ENCODE measurements at regions not wholly inside any gene's neighbourhood (a gene's known extent, or its start where the extent isn't known, plus 50 kb on each side); places are given as distances from the start of the nearest gene placed in this dataset.

- CTCF ChIA-PET, result no interaction called here
- TF ChIP-seq CTBP1 (IDR thresholded peaks at IDR 0.05; ENCODE audit: borderline replicate concordance) (no peak), TARDBP (IDR thresholded peaks at IDR 0.05) (no peak), L3MBTL2 (conservative IDR thresholded peaks at IDR 0.05) (no peak), SP1 (IDR thresholded peaks at IDR 0.05) (no peak), SUZ12 (IDR thresholded peaks at IDR 0.05) (no peak), LEF1 (IDR thresholded peaks at IDR 0.05; ENCODE audit: borderline replicate concordance) (no peak), PKNOX1 (IDR thresholded peaks at IDR 0.05) (no peak), FOXK2 (IDR thresholded peaks at IDR 0.05) (no peak), FOXM1 (IDR thresholded peaks at IDR 0.05; ENCODE audit: borderline replicate concordance) (no peak), BHLHE40 (IDR thresholded peaks at IDR 0.05; ENCODE audit: borderline replicate concordance) (no peak), ZNF384 (IDR thresholded peaks at IDR 0.05) (no peak), ELF4 (IDR thresholded peaks at IDR 0.05) (no peak), HDGF (IDR thresholded peaks at IDR 0.05; ENCODE audit: borderline replicate concordance) (no peak), NFRKB (IDR thresholded peaks at IDR 0.05) (no peak)
- no peak for DNase-seq (ENCODE audit: extremely low spot score)
- POLR2A ChIA-PET, result no interaction called here
These were observed 86.0 kb upstream of the ALDH1L1 start for GRCh38 chr3:126266291-126266840.

- POLR2A ChIA-PET, result no interaction called here
- TF ChIP-seq FOXM1 (IDR thresholded peaks at IDR 0.05; ENCODE audit: borderline replicate concordance) (no peak), HDGF (IDR thresholded peaks at IDR 0.05; ENCODE audit: borderline replicate concordance) (no peak), SP1 (IDR thresholded peaks at IDR 0.05) (no peak), BHLHE40 (IDR thresholded peaks at IDR 0.05; ENCODE audit: borderline replicate concordance) (no peak), ELF4 (IDR thresholded peaks at IDR 0.05) (no peak), CTBP1 (IDR thresholded peaks at IDR 0.05; ENCODE audit: borderline replicate concordance) (no peak), FOXA1 (IDR thresholded peaks at IDR 0.05) (no peak), NFRKB (IDR thresholded peaks at IDR 0.05) (no peak), L3MBTL2 (conservative IDR thresholded peaks at IDR 0.05) (no peak), SUZ12 (IDR thresholded peaks at IDR 0.05) (no peak), LEF1 (IDR thresholded peaks at IDR 0.05; ENCODE audit: borderline replicate concordance) (no peak), FOXK2 (IDR thresholded peaks at IDR 0.05) (no peak), PKNOX1 (IDR thresholded peaks at IDR 0.05) (no peak), ZNF384 (IDR thresholded peaks at IDR 0.05) (no peak)
- CTCF ChIA-PET, result interaction anchor here (0.6 kb wide), 1 partner anchor 46 kb away, joined by 8 read pairs; no protein-coding TSS in a partner anchor
- DNase-seq (ENCODE audit: extremely low spot score), result no peak
These were observed 84.6 kb upstream of the ALDH1L1 start for GRCh38 chr3:126264952-126265351.

- ChIA-PET POLR2A (no interaction called here), CTCF (no interaction called here)
- TF ChIP-seq LEF1 (IDR thresholded peaks at IDR 0.05; ENCODE audit: borderline replicate concordance), result no peak
- TF ChIP-seq BHLHE40 (IDR thresholded peaks at IDR 0.05; ENCODE audit: borderline replicate concordance), result no peak
- TF ChIP-seq L3MBTL2 (conservative IDR thresholded peaks at IDR 0.05), result no peak
- TF ChIP-seq ZNF384 (IDR thresholded peaks at IDR 0.05), result no peak
- no peak for TF ChIP-seq HDGF (IDR thresholded peaks at IDR 0.05; ENCODE audit: borderline replicate concordance)
- TF ChIP-seq FOXA1 (IDR thresholded peaks at IDR 0.05), result no peak
- no peak for TF ChIP-seq ELF4 (IDR thresholded peaks at IDR 0.05)
- no peak for TF ChIP-seq SP1 (IDR thresholded peaks at IDR 0.05)
- no peak for TF ChIP-seq CTBP1 (IDR thresholded peaks at IDR 0.05; ENCODE audit: borderline replicate concordance)
- DNase-seq (ENCODE audit: extremely low spot score), result no peak
These were observed 84.0 kb upstream of the ALDH1L1 start for GRCh38 chr3:126264381-126264780.

GRCh38 chr3:126263971-126264370 is 83.6 kb upstream of the ALDH1L1 start:
- CTCF ChIA-PET, result no interaction called here
- DNase-seq (ENCODE audit: extremely low spot score), result no peak
- TF ChIP-seq PKNOX1 (IDR thresholded peaks at IDR 0.05) (no peak), FOXA1 (IDR thresholded peaks at IDR 0.05) (no peak), HDGF (IDR thresholded peaks at IDR 0.05; ENCODE audit: borderline replicate concordance) (no peak), ZNF384 (IDR thresholded peaks at IDR 0.05) (no peak), ARNT (IDR thresholded peaks at IDR 0.05) (no peak), LEF1 (IDR thresholded peaks at IDR 0.05; ENCODE audit: borderline replicate concordance) (no peak), CTBP1 (IDR thresholded peaks at IDR 0.05; ENCODE audit: borderline replicate concordance) (no peak), NFRKB (IDR thresholded peaks at IDR 0.05) (no peak), FOXK2 (IDR thresholded peaks at IDR 0.05) (no peak), TARDBP (IDR thresholded peaks at IDR 0.05) (no peak), SP1 (IDR thresholded peaks at IDR 0.05) (no peak), FOXM1 (IDR thresholded peaks at IDR 0.05; ENCODE audit: borderline replicate concordance) (no peak)
- POLR2A ChIA-PET, result no interaction called here

GRCh38 chr3:126263539-126263938 is 83.2 kb upstream of the ALDH1L1 start:
- DNase-seq (ENCODE audit: extremely low spot score), result no peak
- ChIA-PET POLR2A (no interaction called here), CTCF (no interaction called here)
- no peak for TF ChIP-seq SUZ12 (IDR thresholded peaks at IDR 0.05)
- no peak for TF ChIP-seq FOXA1 (IDR thresholded peaks at IDR 0.05)
- TF ChIP-seq PKNOX1 (IDR thresholded peaks at IDR 0.05), result no peak
- no peak for TF ChIP-seq FOXK2 (IDR thresholded peaks at IDR 0.05)
- TF ChIP-seq ZNF384 (IDR thresholded peaks at IDR 0.05), result no peak

GRCh38 chr3:126262227-126262626 is 81.8 kb upstream of the ALDH1L1 start:
- CTCF ChIA-PET, result no interaction called here
- DNase-seq (ENCODE audit: extremely low spot score), result no peak
- POLR2A ChIA-PET, result no interaction called here
- TF ChIP-seq ARNT (IDR thresholded peaks at IDR 0.05) (no peak), SP1 (IDR thresholded peaks at IDR 0.05) (no peak), PKNOX1 (IDR thresholded peaks at IDR 0.05) (no peak), LEF1 (IDR thresholded peaks at IDR 0.05; ENCODE audit: borderline replicate concordance) (no peak), CTBP1 (IDR thresholded peaks at IDR 0.05; ENCODE audit: borderline replicate concordance) (no peak), TARDBP (IDR thresholded peaks at IDR 0.05) (no peak), FOXK2 (IDR thresholded peaks at IDR 0.05) (no peak)
